HEK293 (cell line): ENCODE measurements at regions not wholly inside any gene's neighbourhood (a gene's known extent, or its start where the extent isn't known, plus 50 kb on each side); places are given as distances from the start of the nearest gene placed in this dataset.

Experiments
- CTCF ChIP-seq: fragments of 450-650 bp; formaldehyde crosslinking; IDR thresholded peaks from 2 replicates; pipeline ENCODE4 v1.5.1; 2016; ENCODE audit warnings: missing biosample characterization, missing genetic modification characterization
- KLF1 ChIP-seq: fragments of 450-650 bp; formaldehyde crosslinking; IDR thresholded peaks from 2 replicates; pipeline ENCODE4 v1.5.1; 2016; ENCODE audit warnings: missing biosample characterization, missing genetic modification characterization
- ZBTB11 ChIP-seq: fragments of 450-650 bp; formaldehyde crosslinking; conservative IDR thresholded peaks from 2 replicates; pipeline ENCODE4 v1.5.1; 2016; ENCODE audit warnings: low read depth, missing biosample characterization, missing genetic modification characterization
- ZNF184 ChIP-seq: fragments of 450-650 bp; IDR thresholded peaks from 2 replicates; pipeline ENCODE4 v1.5.1; 2018; ENCODE audit warnings: missing biosample characterization, mild to moderate bottlenecking, missing genetic modification characterization
- ZNF404 ChIP-seq: fragments of 450-650 bp; formaldehyde crosslinking; IDR thresholded peaks from 2 replicates; pipeline ENCODE4 v1.5.1; 2017; ENCODE audit warnings: missing biosample characterization, missing genetic modification characterization

GRCh38 chr5:86979811-86980411, 287.8 kb upstream of the RASA1 start:
- no peak for TF ChIP-seq KLF1 (tag by site-specific recombination)
- TF ChIP-seq CTCF (tag by site-specific recombination), result no peak
- TF ChIP-seq ZNF184 (tag by site-specific recombination), result no peak
- no peak for TF ChIP-seq ZBTB11 (tag by site-specific recombination)
- no peak for TF ChIP-seq ZNF404
